ENCODE measurements at regions not wholly inside any gene's neighbourhood (a gene's known extent, or its start where the extent isn't known, plus 50 kb on each side); places are given as distances from the start of the nearest gene placed in this dataset.

DNA sequence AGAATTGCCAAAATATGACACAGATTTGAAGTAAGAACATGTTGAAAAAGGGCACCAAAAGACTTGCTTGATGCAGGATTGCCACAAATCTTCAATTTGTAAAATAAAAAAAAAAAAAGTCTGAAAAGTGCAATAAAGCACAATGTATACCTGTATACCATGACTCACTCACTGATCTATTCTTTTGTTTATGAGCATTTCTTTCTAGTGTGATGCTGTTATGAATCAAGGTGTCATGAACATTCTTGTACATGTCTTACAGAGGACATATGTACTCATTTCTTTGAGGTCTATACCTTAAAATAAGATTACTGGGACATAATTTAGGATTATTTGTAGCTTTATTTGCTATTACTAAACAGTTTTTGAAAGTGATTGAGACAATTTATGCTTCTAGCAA is 464.9 kb upstream of the RBMS3 start:
- no peak overlapping the region for H3K27ac Mint-ChIP-seq
- no peak overlapping the region for H3K4me3 ChIP-seq
- no peaks in the 10 kb centered on the region for H3K4me1 ChIP-seq
- no peak for DNase-seq (ENCODE audit: low spot score)
- H4K20me1 ChIP-seq (ENCODE audit: low read depth): no peaks in the 10 kb centered on the region
- no peaks in the 10 kb centered on the region for H3K79me2 ChIP-seq (ENCODE audit: low read depth)
- H3K9me3 Mint-ChIP-seq: no peaks in the 10 kb centered on the region
- no peaks in the 10 kb centered on the region for H3F3A ChIP-seq (ENCODE audit: low read depth)
- no peaks in the 10 kb centered on the region for H3K9me3 ChIP-seq (ENCODE audit: low read depth)
- no peaks in the 10 kb centered on the region for H3K4me1 Mint-ChIP-seq
- no peak overlapping the region for H3K4me2 ChIP-seq
- no peaks in the 10 kb centered on the region for H3K36me3 Mint-ChIP-seq
- H3K4me3 Mint-ChIP-seq: no peak overlapping the region
- no peak for TF ChIP-seq EZH2phosphoT487 (IDR thresholded peaks at IDR 0.05)
- TF ChIP-seq, protein P1, sequence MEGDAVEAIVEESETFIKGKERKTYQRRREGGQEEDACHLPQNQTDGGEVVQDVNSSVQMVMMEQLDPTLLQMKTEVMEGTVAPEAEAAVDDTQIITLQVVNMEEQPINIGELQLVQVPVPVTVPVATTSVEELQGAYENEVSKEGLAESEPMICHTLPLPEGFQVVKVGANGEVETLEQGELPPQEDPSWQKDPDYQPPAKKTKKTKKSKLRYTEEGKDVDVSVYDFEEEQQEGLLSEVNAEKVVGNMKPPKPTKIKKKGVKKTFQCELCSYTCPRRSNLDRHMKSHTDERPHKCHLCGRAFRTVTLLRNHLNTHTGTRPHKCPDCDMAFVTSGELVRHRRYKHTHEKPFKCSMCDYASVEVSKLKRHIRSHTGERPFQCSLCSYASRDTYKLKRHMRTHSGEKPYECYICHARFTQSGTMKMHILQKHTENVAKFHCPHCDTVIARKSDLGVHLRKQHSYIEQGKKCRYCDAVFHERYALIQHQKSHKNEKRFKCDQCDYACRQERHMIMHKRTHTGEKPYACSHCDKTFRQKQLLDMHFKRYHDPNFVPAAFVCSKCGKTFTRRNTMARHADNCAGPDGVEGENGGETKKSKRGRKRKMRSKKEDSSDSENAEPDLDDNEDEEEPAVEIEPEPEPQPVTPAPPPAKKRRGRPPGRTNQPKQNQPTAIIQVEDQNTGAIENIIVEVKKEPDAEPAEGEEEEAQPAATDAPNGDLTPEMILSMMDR (IDR thresholded peaks at IDR 0.05): no peak
- no peak for TF ChIP-seq EZH2 (IDR thresholded peaks at IDR 0.05)
- H3K27ac ChIP-seq: no peak overlapping the region
- H3K36me3 ChIP-seq: no peaks in the 10 kb centered on the region
- H2AFZ ChIP-seq (replicated peaks): no peak overlapping the region
- no peak overlapping the region for H3K9ac ChIP-seq
- H3K27me3 ChIP-seq: no peaks in the 10 kb centered on the region
- no peaks in the 10 kb centered on the region for H3K27me3 Mint-ChIP-seq (ENCODE audit: insufficient read depth, low read depth)

DNA sequence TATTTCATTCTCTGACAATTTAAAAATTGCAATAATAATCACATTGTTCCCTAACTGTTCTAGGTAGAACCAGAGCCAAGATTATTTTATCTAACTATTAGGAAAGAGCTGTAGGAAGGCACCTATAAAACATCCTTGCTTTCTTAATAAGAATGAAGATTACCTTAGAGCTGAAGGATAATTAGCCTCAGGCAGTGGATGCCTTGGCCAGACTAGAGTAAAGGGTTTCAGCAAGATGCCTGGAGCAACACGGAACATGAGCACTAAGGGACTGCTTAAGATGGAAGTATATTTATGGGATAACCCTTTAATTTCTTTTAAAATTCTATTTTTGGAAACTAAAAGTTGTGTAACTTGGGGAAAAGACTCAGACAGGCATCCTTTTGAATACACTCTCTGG is 456.6 kb upstream of the RBMS3 start:
- DNase-seq (ENCODE audit: low spot score): no peak
- Mint-ChIP-seq H3K4me3 (no peak overlapping the region), H3K27me3 (ENCODE audit: insufficient read depth, low read depth) (peaks cover 2% of the 10 kb centered on the region), H3K36me3 (no peaks in the 10 kb centered on the region), H3K9me3 (no peaks in the 10 kb centered on the region), H3K27ac (no peak overlapping the region), H3K4me1 (no peaks in the 10 kb centered on the region)
- no peak overlapping the region for H2AFZ ChIP-seq (replicated peaks)
- no peaks in the 10 kb centered on the region for H3F3A ChIP-seq (ENCODE audit: low read depth)
- TF ChIP-seq EZH2 (IDR thresholded peaks at IDR 0.05) (no peak), EZH2phosphoT487 (IDR thresholded peaks at IDR 0.05) (no peak)
- TF ChIP-seq, protein P1 (IDR thresholded peaks at IDR 0.05): no peak
- H4K20me1 ChIP-seq (ENCODE audit: low read depth): no peaks in the 10 kb centered on the region
- H3K36me3 ChIP-seq: no peaks in the 10 kb centered on the region
- no peaks in the 10 kb centered on the region for H3K4me1 ChIP-seq
- H3K9me3 ChIP-seq (ENCODE audit: low read depth): no peaks in the 10 kb centered on the region
- no peak overlapping the region for H3K4me3 ChIP-seq
- no peak overlapping the region for H3K27ac ChIP-seq
- no peak overlapping the region for H3K4me2 ChIP-seq
- H3K27me3 ChIP-seq: no peaks in the 10 kb centered on the region
- H3K9ac ChIP-seq: no peak overlapping the region
- H3K79me2 ChIP-seq (ENCODE audit: low read depth): no peaks in the 10 kb centered on the region

DNA sequence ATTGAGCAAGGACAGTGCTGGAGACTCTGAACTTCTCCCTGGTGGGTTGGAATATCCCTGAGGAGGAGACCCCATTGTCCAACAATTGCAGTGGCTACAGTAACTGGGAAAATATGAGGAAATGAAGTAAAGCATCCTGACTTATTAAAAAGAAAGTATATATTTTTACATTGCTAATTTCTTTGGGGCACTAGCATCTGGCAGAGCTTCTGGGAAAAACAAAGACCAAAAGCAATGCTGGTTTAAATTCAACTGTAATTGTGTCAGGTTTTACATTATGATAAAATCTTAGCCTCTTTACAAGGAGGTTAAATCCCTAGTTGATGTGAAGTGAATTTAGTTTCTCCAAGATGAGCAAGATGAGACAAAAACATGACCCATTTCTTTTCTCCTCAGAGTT is 454.0 kb upstream of the RBMS3 start:
- no peak for DNase-seq (ENCODE audit: low spot score)
- Histone ChIP-seq H3K4me1 (no peaks in the 10 kb centered on the region), H3K4me2 (no peak overlapping the region), H3F3A (ENCODE audit: low read depth) (no peaks in the 10 kb centered on the region), H3K4me3 (no peak overlapping the region), H3K9me3 (ENCODE audit: low read depth) (no peaks in the 10 kb centered on the region), H3K27me3 (no peaks in the 10 kb centered on the region), H3K9ac (no peak overlapping the region), H3K79me2 (ENCODE audit: low read depth) (no peaks in the 10 kb centered on the region), H3K36me3 (no peaks in the 10 kb centered on the region), H4K20me1 (ENCODE audit: low read depth) (no peaks in the 10 kb centered on the region), H2AFZ (replicated peaks) (no peak overlapping the region), H3K27ac (no peak overlapping the region)
- Mint-ChIP-seq H3K4me3 (no peak overlapping the region), H3K36me3 (no peaks in the 10 kb centered on the region), H3K27ac (no peak overlapping the region), H3K4me1 (no peaks in the 10 kb centered on the region), H3K27me3 (ENCODE audit: insufficient read depth, low read depth) (no peaks in the 10 kb centered on the region), H3K9me3 (peaks cover 5% of the 10 kb centered on the region)
- TF ChIP-seq EZH2phosphoT487 (IDR thresholded peaks at IDR 0.05) (no peak), EZH2 (IDR thresholded peaks at IDR 0.05) (no peak)
- TF ChIP-seq, protein P1 (IDR thresholded peaks at IDR 0.05): no peak

DNA sequence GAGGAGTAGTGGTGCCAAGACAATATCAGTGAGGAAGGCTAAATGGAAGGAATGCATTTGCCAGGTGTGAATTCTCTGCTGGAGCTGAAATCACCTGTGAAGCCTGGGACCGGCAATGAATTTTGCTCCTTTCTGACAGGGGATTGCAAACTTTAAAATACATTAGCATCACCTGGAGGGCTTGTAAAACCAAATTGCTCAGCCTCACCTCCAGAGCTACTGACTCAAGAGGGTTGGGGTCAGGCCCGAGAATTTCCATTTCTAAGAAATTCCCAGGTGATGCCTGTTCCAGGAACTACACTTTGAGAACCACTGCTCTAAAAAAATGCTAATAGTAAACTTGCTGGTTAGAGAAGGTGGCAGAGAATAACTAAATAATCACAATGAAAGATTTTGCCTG is 445.6 kb upstream of the RBMS3 start:
- H2AFZ ChIP-seq (replicated peaks): no peak overlapping the region
- no peaks in the 10 kb centered on the region for H3K27me3 ChIP-seq
- Mint-ChIP-seq H3K9me3 (peaks cover 5% of the 10 kb centered on the region), H3K4me3 (no peak overlapping the region), H3K27ac (no peak overlapping the region), H3K4me1 (peaks cover 5% of the 10 kb centered on the region), H3K27me3 (ENCODE audit: insufficient read depth, low read depth) (peaks cover 4% of the 10 kb centered on the region), H3K36me3 (no peaks in the 10 kb centered on the region)
- no peak overlapping the region for H3K4me2 ChIP-seq
- no peaks in the 10 kb centered on the region for H3K4me1 ChIP-seq
- no peaks in the 10 kb centered on the region for H4K20me1 ChIP-seq (ENCODE audit: low read depth)
- H3K9ac ChIP-seq: no peak overlapping the region
- H3K79me2 ChIP-seq (ENCODE audit: low read depth): no peaks in the 10 kb centered on the region
- H3K9me3 ChIP-seq (ENCODE audit: low read depth): no peaks in the 10 kb centered on the region
- H3F3A ChIP-seq (ENCODE audit: low read depth): no peaks in the 10 kb centered on the region
- TF ChIP-seq, protein P1 (IDR thresholded peaks at IDR 0.05): no peak
- TF ChIP-seq EZH2phosphoT487 (IDR thresholded peaks at IDR 0.05): no peak
- no peak for TF ChIP-seq EZH2 (IDR thresholded peaks at IDR 0.05)
- no peaks in the 10 kb centered on the region for H3K36me3 ChIP-seq
- no peak overlapping the region for H3K4me3 ChIP-seq
- no peak for DNase-seq (ENCODE audit: low spot score)
- no peak overlapping the region for H3K27ac ChIP-seq
